ENCODE measurements at regions not wholly inside any gene's neighbourhood (a gene's known extent, or its start where the extent isn't known, plus 50 kb on each side); places are given as distances from the start of the nearest gene placed in this dataset.

DNA sequence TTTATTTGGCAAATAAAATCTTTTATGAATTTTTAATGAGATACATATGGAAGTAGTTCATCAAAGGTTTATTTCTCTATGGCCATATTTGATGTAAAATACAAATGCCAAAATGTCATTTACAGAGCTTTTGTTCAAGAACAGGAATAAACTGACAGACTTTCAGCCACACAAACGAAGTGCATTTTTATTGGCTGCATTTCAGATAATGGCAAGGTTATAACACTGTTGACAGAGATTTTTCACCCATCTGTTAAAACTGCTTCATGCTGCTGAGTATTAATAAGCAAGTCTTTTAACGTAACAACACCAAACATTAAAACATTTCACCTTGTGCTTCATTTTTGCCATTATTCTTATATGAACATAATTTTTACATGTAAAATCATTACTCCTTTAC is 254.4 kb downstream of the ANKRD7 start:
- Histone ChIP-seq H3K9me3 (ENCODE audit: control insufficient read depth, low read depth, low read length) (peaks cover 6% of the 10 kb centered on the region), H3K27me3 (ENCODE audit: control insufficient read depth, insufficient read depth, low read length) (no peaks in the 10 kb centered on the region), H3K9ac (ENCODE audit: low read length) (no peak overlapping the region), H3K36me3 (ENCODE audit: control insufficient read depth, low read depth, low read length) (no peaks in the 10 kb centered on the region), H3K27ac (ENCODE audit: low read length) (no peak overlapping the region), H3K4me3 (ENCODE audit: low read length) (no peak overlapping the region), H3K4me1 (ENCODE audit: control insufficient read depth, low read depth, low read length) (no peaks in the 10 kb centered on the region)

DNA sequence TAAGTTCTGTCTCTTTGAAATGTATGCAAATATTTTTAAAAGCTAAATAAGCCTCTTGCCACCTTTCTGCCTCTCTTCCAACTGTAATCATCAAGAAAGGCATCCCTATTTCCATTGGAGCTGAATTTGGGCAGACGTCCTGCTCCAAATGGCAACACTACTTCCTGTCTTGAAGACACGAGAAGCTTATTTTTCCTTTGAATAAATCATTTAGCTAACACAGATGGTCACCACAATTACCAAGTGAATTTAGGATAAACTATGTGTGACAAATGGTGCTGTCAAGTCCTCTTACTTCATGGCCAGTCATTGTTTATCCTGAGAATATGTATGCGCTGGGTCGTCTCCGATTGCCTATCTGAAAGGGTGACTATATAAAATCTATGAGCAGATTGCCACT is 268.0 kb downstream of the ANKRD7 start:
- Histone ChIP-seq H3K4me1 (ENCODE audit: control insufficient read depth, low read depth, low read length) (no peaks in the 10 kb centered on the region), H3K27me3 (ENCODE audit: control insufficient read depth, insufficient read depth, low read length) (no peaks in the 10 kb centered on the region), H3K9ac (ENCODE audit: low read length) (no peak overlapping the region), H3K4me3 (ENCODE audit: low read length) (no peak overlapping the region), H3K36me3 (ENCODE audit: control insufficient read depth, low read depth, low read length) (no peaks in the 10 kb centered on the region), H3K27ac (ENCODE audit: low read length) (no peak overlapping the region), H3K9me3 (ENCODE audit: control insufficient read depth, low read depth, low read length) (no peaks in the 10 kb centered on the region)

DNA sequence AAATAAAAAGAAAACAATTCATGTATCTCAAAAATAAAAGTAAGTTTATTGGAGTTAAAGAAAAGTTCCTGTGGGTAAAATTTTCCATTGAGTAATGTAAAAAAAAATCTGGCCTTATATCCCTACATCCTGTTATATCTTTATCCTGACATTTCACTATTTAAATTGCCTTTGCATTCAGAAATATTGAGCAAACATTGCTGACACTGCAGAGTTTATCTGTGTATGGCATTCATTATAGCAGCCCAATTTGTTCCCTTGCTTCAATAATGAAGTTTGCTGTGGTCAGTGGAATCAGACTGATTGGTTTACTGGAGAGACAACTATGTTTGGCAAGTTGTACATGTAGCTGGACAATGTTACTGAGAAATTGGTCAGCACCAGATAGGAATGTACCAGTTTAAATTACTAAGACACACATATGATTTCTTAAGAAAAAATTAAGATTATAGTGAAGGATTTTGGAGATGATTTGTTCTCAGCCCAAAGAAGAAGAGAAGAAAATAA is 271.7 kb downstream of the ANKRD7 start:
- H3K4me1 ChIP-seq (ENCODE audit: control insufficient read depth, low read depth, low read length) = no peaks in the 10 kb centered on the region
- no peaks in the 10 kb centered on the region for H3K27me3 ChIP-seq (ENCODE audit: control insufficient read depth, insufficient read depth, low read length)
- no peak overlapping the region for H3K9ac ChIP-seq (ENCODE audit: low read length)
- H3K36me3 ChIP-seq (ENCODE audit: control insufficient read depth, low read depth, low read length) = no peaks in the 10 kb centered on the region
- no peak overlapping the region for H3K4me3 ChIP-seq (ENCODE audit: low read length)
- H3K27ac ChIP-seq (ENCODE audit: low read length) = no peak overlapping the region
- no peaks in the 10 kb centered on the region for H3K9me3 ChIP-seq (ENCODE audit: control insufficient read depth, low read depth, low read length)

DNA sequence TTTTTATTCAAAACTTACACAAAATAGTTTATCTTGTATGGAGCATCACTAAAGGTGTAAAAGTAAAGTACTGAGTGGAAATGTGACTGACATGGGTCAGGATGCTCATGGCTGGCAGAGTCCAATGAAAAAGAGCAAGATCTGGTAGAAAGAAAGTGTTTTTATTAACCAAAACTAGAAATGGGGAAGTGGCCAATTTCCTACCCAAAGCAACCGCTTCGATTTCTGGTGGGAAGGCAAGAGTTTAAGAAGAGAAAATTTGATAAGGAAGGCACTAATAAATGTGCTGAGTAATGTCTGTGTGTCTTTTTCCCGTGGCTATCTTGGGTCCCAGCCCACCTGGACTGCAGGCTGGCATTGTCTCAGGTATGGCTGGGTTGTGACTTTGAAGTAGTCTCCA is 277.7 kb downstream of the ANKRD7 start:
- Histone ChIP-seq H3K27me3 (ENCODE audit: control insufficient read depth, insufficient read depth, low read length) (no peaks in the 10 kb centered on the region), H3K9me3 (ENCODE audit: control insufficient read depth, low read depth, low read length) (no peaks in the 10 kb centered on the region), H3K36me3 (ENCODE audit: control insufficient read depth, low read depth, low read length) (no peaks in the 10 kb centered on the region), H3K4me3 (ENCODE audit: low read length) (no peak overlapping the region), H3K4me1 (ENCODE audit: control insufficient read depth, low read depth, low read length) (no peaks in the 10 kb centered on the region), H3K9ac (ENCODE audit: low read length) (no peak overlapping the region), H3K27ac (ENCODE audit: low read length) (no peak overlapping the region)

DNA sequence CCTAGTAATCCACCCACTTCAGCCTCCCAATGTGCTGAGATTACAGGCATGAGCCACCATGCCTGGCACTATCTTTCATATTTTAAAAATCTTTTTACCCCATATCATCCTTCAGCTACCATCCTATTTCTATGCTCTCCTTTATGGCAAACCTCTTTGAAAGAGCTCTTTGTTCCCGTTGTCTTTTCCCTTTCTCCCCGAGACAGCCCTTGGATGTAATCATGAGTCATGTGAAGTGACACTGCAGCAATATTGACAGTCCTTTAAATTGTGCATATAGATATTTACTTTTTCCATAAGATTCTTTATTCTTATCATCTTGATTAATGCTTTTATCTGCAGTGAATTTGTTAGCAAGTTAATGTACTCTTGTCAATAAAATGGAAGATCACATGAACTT is 286.6 kb downstream of the ANKRD7 start:
- no peak overlapping the region for H3K4me3 ChIP-seq (ENCODE audit: low read length)

DNA sequence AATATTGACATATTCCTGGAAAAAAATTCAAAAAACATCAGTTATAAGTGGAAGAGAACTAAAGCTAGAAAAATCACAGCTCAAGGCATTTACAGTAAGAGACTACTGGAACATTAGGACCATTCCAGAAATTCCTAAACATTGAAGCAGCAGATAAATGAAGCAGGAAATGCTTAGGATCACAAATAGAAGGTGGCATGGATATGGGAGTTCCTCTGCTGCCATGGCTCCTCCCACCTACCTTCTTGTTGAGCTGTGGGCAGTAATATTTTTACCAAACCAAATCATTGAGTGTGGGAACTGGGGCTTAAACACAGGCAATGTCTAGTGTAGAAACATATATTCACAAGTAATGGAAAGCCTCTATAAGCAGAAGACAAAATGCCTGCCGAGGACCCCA is 292.8 kb downstream of the ANKRD7 start:
- H3K27me3 ChIP-seq (ENCODE audit: control insufficient read depth, insufficient read depth, low read length) = no peaks in the 10 kb centered on the region
- no peaks in the 10 kb centered on the region for H3K9me3 ChIP-seq (ENCODE audit: control insufficient read depth, low read depth, low read length)

More for the DNA sequence above, 286.6 kb downstream of the ANKRD7 start:
- H3K4me1 ChIP-seq (ENCODE audit: control insufficient read depth, low read depth, low read length) = no peaks in the 10 kb centered on the region
- no peaks in the 10 kb centered on the region for H3K36me3 ChIP-seq (ENCODE audit: control insufficient read depth, low read depth, low read length)
- H3K27ac ChIP-seq (ENCODE audit: low read length) = no peak overlapping the region
- no peaks in the 10 kb centered on the region for H3K9me3 ChIP-seq (ENCODE audit: control insufficient read depth, low read depth, low read length)
- no peak overlapping the region for H3K9ac ChIP-seq (ENCODE audit: low read length)
- H3K27me3 ChIP-seq (ENCODE audit: control insufficient read depth, insufficient read depth, low read length) = no peaks in the 10 kb centered on the region

DNA sequence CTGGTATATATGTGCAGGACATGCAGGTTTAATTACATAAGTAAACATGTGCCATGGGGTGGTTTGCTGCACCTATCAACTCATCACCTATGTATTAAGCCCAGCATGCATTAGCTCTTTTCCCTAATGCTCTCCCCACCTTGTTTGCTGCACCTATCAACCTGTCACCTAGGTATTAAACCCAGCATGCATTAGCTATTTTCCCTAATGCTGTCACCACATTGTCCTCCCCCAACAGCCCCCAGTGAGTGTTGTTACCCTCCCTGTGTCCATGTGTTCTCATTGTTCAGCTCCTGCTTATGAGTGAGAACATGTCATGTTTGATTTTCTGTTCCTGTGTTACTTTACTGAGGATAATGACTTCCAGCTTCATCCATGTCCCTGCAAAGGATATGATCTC is 300.5 kb downstream of the ANKRD7 start:
- Histone ChIP-seq H3K4me1 (ENCODE audit: control insufficient read depth, low read depth, low read length) (no peaks in the 10 kb centered on the region), H3K4me3 (ENCODE audit: low read length) (no peak overlapping the region), H3K9me3 (ENCODE audit: control insufficient read depth, low read depth, low read length) (no peaks in the 10 kb centered on the region), H3K27ac (ENCODE audit: low read length) (no peak overlapping the region), H3K27me3 (ENCODE audit: control insufficient read depth, insufficient read depth, low read length) (no peaks in the 10 kb centered on the region), H3K9ac (ENCODE audit: low read length) (no peak overlapping the region), H3K36me3 (ENCODE audit: control insufficient read depth, low read depth, low read length) (no peaks in the 10 kb centered on the region)

More for the DNA sequence above, 292.8 kb downstream of the ANKRD7 start:
- Histone ChIP-seq H3K36me3 (ENCODE audit: control insufficient read depth, low read depth, low read length) (no peaks in the 10 kb centered on the region), H3K4me1 (ENCODE audit: control insufficient read depth, low read depth, low read length) (no peaks in the 10 kb centered on the region), H3K9ac (ENCODE audit: low read length) (no peak overlapping the region), H3K4me3 (ENCODE audit: low read length) (no peak overlapping the region), H3K27ac (ENCODE audit: low read length) (no peak overlapping the region)

DNA sequence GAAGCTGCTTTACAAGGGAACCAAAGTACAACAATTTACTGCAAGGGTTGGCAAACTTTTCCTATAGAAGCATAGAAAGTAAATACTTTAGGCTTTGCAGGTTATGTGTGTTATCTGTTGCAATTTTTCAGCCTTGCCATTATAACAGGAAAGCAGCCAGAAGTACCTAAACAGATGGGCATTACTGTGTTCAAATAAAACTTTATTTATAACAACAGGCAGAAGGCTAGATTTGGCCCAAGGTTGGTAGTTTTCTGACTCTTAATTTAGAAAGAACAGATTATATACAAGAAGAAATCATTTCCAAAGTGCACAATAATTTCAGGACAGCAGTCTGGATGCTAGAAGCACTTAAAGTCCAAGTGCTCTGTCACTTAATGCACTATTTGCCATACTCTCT is 307.1 kb downstream of the ANKRD7 start:
- Histone ChIP-seq H3K36me3 (ENCODE audit: control insufficient read depth, low read depth, low read length) (no peaks in the 10 kb centered on the region), H3K4me3 (ENCODE audit: low read length) (no peak overlapping the region), H3K9me3 (ENCODE audit: control insufficient read depth, low read depth, low read length) (no peaks in the 10 kb centered on the region), H3K9ac (ENCODE audit: low read length) (no peak overlapping the region), H3K4me1 (ENCODE audit: control insufficient read depth, low read depth, low read length) (no peaks in the 10 kb centered on the region), H3K27me3 (ENCODE audit: control insufficient read depth, insufficient read depth, low read length) (no peaks in the 10 kb centered on the region), H3K27ac (ENCODE audit: low read length) (no peak overlapping the region)

DNA sequence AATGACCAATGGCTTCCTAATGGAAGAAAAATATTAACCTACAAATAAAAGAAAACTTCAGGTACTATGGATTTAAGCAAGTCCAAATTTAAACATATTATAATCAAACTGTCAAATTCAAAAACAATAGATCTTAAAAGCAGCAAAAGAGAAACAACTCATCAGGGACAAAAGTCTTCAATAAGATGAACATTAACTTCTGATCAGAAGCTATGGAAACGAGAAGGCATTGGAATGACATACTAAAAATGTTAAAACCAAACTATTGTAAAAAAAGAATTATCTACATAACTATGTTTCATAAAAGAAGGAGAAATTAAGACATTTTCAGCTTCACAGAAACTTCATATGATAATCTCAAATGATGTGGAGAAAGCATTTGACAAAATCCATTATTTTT is 334.7 kb downstream of the ANKRD7 start:
- H3K9ac ChIP-seq (ENCODE audit: low read length) = no peak overlapping the region
- no peak overlapping the region for H3K4me3 ChIP-seq (ENCODE audit: low read length)
- H3K27ac ChIP-seq (ENCODE audit: low read length) = no peak overlapping the region
- no peaks in the 10 kb centered on the region for H3K27me3 ChIP-seq (ENCODE audit: control insufficient read depth, insufficient read depth, low read length)
- H3K4me1 ChIP-seq (ENCODE audit: control insufficient read depth, low read depth, low read length) = no peaks in the 10 kb centered on the region
- no peaks in the 10 kb centered on the region for H3K36me3 ChIP-seq (ENCODE audit: control insufficient read depth, low read depth, low read length)
- peaks cover 6% of the 10 kb centered on the region for H3K9me3 ChIP-seq (ENCODE audit: control insufficient read depth, low read depth, low read length)

DNA sequence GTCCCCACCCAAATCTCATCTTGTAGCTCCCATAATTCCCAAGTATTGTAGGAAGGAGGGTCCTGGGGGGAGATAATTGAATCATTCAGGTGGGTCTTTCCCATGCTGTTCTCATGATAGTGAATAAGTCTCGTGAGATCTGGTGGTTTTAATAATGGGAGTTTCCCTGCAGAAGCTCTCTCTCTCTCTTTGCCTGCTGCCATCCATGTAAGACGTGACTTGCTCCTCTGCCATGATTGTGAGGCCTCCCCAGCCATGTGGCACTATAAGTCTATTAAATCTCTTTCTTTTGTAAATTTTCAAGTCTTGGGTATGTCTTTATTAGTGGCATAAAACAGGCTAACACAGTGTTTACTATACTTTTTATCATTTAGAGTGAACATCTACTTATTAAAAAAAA is 338.8 kb downstream of the ANKRD7 start:
- Histone ChIP-seq H3K9me3 (ENCODE audit: control insufficient read depth, low read depth, low read length) (peaks cover 6% of the 10 kb centered on the region), H3K4me1 (ENCODE audit: control insufficient read depth, low read depth, low read length) (no peaks in the 10 kb centered on the region), H3K4me3 (ENCODE audit: low read length) (no peak overlapping the region), H3K27ac (ENCODE audit: low read length) (no peak overlapping the region), H3K36me3 (ENCODE audit: control insufficient read depth, low read depth, low read length) (no peaks in the 10 kb centered on the region), H3K9ac (ENCODE audit: low read length) (no peak overlapping the region), H3K27me3 (ENCODE audit: control insufficient read depth, insufficient read depth, low read length) (no peaks in the 10 kb centered on the region)

DNA sequence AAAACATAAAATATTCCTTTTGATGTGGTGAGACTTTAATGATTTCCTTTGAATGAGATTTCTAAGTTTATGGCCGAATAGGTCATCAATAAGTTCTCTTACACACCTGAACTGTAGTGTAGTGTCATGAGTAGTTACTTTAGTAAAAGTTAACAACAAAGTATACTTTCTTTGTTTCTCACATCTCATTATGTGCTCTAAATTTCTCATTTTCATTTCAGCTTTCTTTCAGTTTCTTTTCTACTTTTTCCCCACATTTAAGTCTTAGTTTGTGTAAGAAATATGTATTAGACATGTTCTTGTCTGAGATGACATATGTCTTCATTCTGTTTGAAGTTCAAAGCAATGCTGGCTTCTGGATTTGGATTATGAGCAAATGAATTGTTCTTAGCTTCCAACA is 348.1 kb downstream of the ANKRD7 start:
- H3K9ac ChIP-seq (ENCODE audit: low read length) = no peak overlapping the region
- no peaks in the 10 kb centered on the region for H3K36me3 ChIP-seq (ENCODE audit: control insufficient read depth, low read depth, low read length)
- no peaks in the 10 kb centered on the region for H3K4me1 ChIP-seq (ENCODE audit: control insufficient read depth, low read depth, low read length)
- H3K27ac ChIP-seq (ENCODE audit: low read length) = no peak overlapping the region
- H3K27me3 ChIP-seq (ENCODE audit: control insufficient read depth, insufficient read depth, low read length) = no peaks in the 10 kb centered on the region
- no peak overlapping the region for H3K4me3 ChIP-seq (ENCODE audit: low read length)
- no peaks in the 10 kb centered on the region for H3K9me3 ChIP-seq (ENCODE audit: control insufficient read depth, low read depth, low read length)

DNA sequence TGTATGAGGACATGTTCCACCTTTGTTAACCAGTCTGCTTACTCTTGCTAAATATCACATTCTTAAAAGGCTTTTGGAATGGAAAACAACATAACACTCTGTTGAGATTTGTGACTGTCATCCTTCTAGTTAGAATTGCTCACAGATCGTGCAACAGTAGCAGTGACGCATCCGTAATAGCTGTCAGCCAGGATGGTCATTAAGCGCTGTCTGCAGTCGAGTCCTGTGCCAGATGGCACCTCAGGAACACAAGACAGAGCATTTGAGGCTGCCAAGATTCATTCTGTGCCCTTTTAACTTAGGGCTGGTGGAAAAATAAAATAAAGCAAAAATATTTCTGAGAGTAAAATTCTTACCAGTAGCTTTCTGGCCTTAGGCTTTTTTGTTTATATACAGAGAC is 348.6 kb downstream of the ANKRD7 start:
- no peaks in the 10 kb centered on the region for H3K9me3 ChIP-seq (ENCODE audit: control insufficient read depth, low read depth, low read length)
- H3K4me1 ChIP-seq (ENCODE audit: control insufficient read depth, low read depth, low read length) = no peaks in the 10 kb centered on the region
- no peaks in the 10 kb centered on the region for H3K27me3 ChIP-seq (ENCODE audit: control insufficient read depth, insufficient read depth, low read length)
- H3K36me3 ChIP-seq (ENCODE audit: control insufficient read depth, low read depth, low read length) = no peaks in the 10 kb centered on the region
- no peak overlapping the region for H3K27ac ChIP-seq (ENCODE audit: low read length)
- no peak overlapping the region for H3K9ac ChIP-seq (ENCODE audit: low read length)
- no peak overlapping the region for H3K4me3 ChIP-seq (ENCODE audit: low read length)

Data from iPS-18a (cell line).